ENCODE measurements at regions not wholly inside any gene's neighbourhood (a gene's known extent, or its start where the extent isn't known, plus 50 kb on each side); places are given as distances from the start of the nearest gene placed in this dataset.

DNA sequence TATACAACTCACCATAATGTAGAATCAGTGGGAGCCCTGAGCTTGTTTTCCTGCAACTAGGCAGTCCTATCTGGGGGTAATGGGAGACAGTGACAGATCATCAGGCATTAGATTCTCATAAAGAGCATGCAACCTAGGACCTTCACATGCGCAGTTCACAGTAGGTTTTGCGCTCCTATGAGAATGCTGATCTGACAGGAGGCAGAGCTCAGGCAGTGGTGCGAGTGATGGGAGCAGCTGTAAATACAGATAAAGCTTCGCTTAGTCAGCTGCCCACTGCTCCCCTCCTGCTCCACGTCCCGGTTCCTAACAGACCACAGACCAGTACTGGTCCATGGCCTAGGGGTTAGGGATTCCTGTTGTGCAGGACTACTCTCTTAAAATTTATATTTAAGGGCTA lies 255.3 kb upstream of the POU3F3 start:
- DNase-seq, result no peak

DNA sequence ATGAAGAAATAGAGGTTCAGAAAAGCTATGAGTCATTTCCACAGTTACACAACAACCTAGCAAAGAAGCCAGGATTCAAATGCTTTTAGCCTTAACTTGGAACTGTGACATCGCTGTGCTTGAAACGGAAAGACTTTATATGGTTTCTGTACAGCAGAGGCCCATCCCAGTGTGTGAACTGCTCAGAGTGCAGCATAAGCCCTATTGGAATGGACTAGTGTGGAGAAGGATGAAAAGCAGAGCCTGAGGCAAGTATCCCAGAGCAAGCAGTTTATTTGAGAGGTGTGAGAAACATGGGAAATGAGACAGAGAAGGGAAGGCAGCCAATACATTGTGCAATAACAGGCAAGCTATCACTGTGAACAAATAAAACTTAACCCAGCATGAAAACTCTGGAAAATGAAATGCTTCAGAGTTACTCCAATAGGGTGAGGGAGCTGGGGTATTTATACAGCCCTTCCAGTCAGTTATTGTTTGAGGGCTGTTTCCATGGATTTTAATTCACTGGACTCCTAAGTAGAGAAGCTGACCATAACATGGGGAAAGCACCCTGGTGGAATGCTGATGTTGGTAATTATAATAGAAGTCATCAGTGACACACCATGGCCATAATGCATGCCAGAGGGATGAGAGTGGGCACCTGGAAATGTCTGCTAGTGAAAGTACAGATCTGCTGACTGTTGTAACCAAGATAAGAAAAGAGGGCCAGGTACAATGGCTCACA lies 254.0 kb upstream of the POU3F3 start:
- DNase-seq, result no peak

GRCh38 chr2:104606056-104606455 lies 247.9 kb upstream of the POU3F3 start:
- no peak for DNase-seq

DNA sequence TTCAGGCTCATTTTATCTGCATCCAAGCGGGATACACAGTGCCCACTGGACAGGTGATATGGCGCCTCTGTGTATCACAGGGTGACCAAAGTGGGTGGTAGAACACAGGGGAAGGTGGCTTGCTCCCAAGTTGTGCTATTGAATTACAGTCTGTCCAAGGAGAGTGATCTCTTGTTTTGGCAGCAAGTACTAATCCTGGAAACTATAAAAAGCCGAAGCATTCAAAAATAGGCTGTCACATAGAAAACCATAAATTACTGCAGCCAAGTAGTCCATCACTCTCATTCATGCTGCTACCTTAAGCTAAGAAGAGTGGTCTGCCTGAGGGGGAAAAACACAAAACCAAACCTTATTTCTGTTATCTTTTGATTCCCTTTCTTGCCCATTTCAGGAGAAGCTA lies 237.1 kb upstream of the POU3F3 start:
- DNase-seq, result peak in 1 of 56 donors; percentile 3

GRCh38 chr2:104620801-104621200 lies 233.1 kb upstream of the POU3F3 start:
- DNase-seq, result no peak

GRCh38 chr2:104635608-104636007 lies 218.3 kb upstream of the POU3F3 start:
- DNase-seq, result no peak

DNA sequence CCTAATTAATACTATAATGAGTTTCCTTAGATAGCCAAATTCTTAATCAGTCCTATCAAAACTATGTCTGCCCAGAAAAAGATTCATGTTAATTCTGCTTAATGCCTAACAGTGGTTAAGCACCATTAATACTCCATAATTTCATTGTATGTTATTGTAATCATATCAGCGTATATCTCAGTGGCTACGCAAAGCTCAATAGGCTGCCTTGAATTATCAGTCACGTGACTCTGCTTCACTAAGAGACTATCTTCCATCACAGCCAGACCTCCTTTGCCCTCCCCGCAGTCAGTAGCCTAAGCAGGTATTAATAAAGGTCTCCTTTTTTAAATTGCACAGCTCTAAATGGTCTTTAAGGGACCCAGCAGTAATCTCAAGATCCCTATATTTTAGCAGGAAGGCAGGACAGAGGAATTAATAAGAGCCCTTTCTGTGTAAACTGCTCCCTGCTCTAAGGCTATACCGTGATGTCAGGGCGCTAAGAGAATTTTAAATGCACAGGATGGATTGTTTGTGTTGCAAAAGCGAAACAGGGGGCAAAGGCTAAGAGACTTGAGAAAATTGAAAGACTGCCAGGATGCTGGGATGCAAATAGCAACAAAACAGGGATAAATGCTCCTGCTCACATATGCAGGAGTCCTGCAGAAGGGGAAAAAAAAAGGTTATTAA lies 215.6 kb upstream of the POU3F3 start:
- no peak for DNase-seq

- DNase-seq, result no peak
Measured at GRCh38 chr2:104638859-104639202, 215.1 kb upstream of the POU3F3 start.

DNA sequence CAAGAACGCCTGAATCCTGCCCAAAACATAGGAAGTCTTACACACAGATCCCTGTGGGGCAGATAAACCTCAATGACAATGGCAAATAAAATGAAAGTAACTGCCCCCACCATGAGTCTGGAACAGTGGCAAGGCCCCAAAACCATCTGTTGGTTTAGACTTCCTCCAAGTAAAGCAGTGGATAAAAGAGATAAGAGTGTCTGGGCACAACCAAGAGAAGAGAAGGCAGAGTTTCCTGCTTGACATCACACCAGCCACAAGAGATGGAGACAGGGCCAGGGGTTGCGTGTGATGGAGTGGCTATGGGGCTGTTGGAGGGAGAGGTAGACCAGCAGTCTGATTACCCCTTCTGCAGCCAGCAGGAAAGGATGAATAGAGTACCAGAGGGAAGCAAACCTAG lies 212.1 kb upstream of the POU3F3 start:
- DNase-seq, result no peak

GRCh38 chr2:104648376-104648775 lies 205.5 kb upstream of the POU3F3 start:
- no peak for DNase-seq

- no peak for DNase-seq
Measured at GRCh38 chr2:104649866-104650265, 204.0 kb upstream of the POU3F3 start.

DNA sequence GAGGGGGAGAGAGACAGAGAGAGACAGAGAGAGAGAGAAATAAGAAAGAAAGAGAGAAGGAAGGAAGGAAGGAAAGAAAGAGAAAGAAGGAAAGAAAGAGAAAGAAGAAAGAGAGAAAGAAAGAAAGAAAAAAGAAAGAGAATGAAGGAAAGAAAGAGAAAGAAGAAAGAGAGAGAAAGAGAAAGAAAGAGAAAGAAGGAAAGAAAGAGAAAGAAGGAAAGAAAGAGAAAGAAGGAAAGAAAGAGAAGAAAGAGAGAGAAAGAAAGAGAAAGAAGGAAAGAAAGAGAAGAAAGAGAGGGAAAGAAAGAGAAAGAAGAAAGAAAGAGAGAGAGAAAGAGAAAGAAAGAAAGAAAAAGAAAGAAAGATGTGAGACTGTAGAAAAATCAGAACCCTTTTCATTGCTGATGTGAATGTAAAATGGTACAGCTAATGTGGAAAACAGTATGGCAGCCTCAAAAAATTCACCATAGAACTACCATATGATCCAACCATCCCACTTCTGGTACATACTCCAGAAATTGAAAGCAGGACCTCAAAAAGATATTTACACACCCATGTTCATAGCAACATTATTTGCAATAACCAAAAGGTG lies 203.4 kb upstream of the POU3F3 start:
- DNase-seq, result no peak

DNA sequence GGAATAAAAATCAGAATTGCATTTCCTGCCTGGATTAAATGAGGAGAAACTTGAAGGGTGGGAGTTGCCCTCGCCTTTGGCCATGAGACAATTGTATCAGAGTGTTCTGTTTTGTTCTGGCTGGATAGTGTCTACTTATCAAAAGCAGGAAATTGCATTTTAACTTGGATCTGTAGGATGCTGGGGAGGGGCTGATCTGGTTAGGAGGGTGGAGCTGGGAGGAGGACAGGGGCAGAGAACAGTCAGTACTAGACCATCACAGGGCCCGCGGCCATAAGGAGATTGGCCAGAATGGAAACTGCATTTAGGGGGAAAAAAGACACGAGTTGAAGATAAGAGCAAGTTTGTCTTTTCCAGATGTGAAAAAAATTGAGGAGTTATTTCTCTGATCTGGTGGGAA lies 199.1 kb upstream of the POU3F3 start:
- DNase-seq, result no peak

- peak in 6 of 56 donors; percentile 2 to 14 (median 8) for DNase-seq
Measured at GRCh38 chr2:104656571-104657163, 197.2 kb upstream of the POU3F3 start.

DNA sequence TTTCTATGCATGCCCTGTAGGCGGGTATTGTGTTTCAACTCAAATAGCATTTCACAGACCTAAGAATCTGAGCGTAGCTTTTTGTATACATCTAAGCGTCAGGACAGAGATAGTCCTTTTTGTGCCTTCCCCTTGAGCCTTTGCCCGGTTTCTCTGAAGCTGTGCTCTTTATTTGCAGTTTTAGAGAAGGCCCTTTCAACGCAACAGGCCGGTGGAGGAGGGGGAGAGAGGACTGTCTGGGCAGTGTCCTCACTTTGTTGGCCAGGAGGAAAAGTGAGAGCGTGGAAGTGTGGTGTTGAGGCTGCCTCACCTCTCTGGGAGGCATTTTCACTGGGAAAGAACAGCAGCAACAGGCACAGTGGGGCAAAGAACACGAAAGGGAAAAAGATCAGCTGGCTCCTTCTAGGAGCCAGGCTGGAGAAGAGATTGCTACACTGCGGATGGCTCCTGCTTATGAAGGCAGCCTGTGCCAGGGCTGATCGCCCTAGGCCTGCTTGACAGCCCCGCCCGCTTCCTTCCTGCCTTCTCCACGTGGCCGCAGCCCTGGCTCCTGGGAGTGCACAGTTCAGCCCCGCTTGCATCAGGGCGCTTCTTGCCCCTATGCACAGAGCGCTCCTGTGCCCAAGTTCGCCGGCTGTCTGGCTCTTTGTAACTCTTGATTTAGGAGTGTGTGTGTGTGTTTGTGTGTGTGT lies 195.6 kb upstream of the POU3F3 start:
- DNase-seq, result peak in 35 of 56 donors; percentile 5 to 58 (median 24)

DNA sequence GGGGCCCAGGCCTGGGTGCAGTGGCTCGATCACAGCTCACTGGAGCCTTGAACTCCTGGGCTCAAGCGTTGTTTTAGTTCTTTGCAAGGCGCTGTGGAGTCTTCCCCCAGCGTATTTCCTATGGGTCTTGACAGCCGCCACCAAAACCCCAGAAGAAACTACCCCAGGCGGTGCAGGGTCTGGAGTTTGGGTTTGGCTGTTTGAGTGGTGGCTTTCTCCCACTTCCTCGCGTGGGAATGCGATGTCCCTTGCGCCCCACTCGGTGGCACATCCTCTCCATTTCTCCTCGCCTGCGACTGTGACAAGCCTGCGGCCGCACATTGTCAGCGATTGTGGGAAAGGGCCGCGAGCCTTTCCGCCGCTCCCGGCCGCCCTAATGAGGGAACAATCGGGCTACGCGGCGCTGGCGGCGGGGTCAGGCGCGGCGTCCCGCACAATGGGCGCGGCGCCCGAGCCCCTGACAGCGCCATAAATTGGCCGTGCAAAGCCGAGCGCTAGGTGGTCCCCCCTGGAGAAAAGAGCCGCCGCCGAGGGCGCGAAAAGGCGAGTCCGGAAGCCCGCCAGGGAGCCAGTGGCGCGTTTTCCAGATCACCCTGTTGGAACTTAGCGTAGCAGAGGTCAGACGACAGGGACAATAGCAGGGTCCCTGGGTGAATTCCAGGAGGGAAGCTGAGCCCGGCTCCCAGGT lies 194.9 kb upstream of the POU3F3 start:
- peak in 32 of 56 donors; percentile 7 to 57 (median 30) for DNase-seq

DNA sequence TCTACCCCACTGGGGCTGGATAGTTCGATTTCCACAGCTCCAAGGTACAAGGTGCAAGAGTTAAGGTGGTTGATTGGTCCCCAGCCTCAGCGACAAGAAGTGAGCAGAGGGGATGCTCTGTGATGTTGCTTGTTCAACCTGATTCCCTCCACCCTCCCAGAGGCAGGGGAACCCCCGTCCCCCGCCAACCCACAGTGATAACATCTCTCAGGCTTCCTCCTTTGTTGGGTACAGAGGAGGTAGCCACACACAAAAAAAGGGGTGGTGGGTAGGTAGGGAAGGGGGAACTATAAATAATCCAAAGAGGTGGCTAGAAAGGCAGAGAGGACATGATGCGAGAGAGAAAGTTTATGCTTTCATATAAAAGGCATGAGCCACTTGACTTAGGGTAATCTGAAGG lies 192.9 kb upstream of the POU3F3 start:
- DNase-seq, result no peak

DNA sequence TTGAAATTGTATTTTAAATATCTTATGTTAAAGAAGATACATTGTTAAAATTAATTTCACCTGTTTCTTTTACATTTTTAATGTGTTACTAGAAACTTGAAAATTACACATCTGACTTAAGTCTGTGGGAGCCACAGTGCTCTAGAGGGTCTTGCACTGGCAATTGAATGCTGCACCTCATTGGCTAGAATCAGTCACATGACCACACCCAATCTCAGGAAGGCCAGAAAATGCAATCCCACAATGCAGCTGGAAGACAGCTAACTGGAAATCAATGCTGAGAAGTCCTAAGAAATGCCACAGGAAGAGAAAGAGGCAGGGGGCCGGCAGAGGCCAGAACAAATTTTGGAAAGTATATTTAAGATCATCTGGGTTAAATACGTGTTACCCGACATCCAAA lies 189.2 kb upstream of the POU3F3 start:
- DNase-seq, result no peak

DNA sequence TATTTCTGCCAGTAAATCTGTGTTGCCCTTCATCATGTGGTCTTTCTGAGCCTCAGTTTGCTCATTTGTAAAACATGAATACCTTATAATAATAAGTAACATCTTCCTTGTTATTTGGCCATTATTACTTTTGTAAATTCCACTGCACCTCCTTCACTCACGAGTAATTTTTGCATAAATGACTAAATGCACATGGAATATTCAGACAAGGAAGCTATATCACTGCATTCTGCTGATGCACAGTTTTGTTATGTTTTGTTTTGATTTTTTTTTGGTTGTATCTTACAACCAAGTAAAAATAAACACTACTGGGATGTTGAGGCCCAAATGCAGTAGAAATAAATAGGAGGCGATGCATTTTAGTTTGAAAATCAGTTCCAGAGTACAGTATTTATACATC lies 185.3 kb upstream of the POU3F3 start:
- DNase-seq, result no peak

- DNase-seq, result no peak
Measured at GRCh38 chr2:104673225-104673624, 180.7 kb upstream of the POU3F3 start.

GRCh38 chr2:104678181-104678580 lies 175.7 kb upstream of the POU3F3 start:
- DNase-seq, result no peak
